ENCODE measurements at regions not wholly inside any gene's neighbourhood (a gene's known extent, or its start where the extent isn't known, plus 50 kb on each side); places are given as distances from the start of the nearest gene placed in this dataset.

DNA sequence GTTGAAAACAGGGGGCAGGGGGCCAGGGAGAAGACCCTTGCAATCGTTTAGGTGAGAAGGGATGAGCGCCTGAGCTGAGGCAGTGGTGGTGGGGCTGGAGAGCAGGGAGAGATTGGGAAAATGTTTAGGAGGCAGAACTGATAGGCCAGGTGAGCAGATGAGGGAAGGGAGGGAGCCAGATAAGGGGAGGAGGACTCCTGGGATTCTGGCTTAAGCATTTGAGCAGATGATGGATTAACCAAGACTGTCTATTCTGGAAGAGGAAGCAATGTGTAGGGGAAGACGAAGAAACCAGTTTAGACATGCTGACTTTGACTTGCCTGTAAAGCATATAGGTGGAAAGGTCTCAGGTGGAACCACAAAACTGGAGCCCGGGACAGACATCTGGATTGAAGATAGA lies 49.9 kb upstream of the ASPRV1 start:
- Histone ChIP-seq H3K27me3 (ENCODE audit: control insufficient read depth in 3 of 3, insufficient read depth in 3 of 3, low read length in 3 of 3) (no peaks in the 10 kb centered on the region), H3K4me3 (ENCODE audit: low read length in 3 of 3) (no peak overlapping the region), H3K4me1 (ENCODE audit: control insufficient read depth in 3 of 3, insufficient read depth in 3 of 3, low read length in 3 of 3) (peaks cover 4 to 10% (median 6%) of the 10 kb centered on the region in 3 donors), H3K9me3 (ENCODE audit: control insufficient read depth in 3 of 3, low read length in 3 of 3) (no peaks in the 10 kb centered on the region), H3K27ac (ENCODE audit: low read depth, low read length) (no peak overlapping the region), H3K36me3 (ENCODE audit: control insufficient read depth in 3 of 3, insufficient read depth in 3 of 3, low read length in 3 of 3) (peaks cover 0 to 15% (median 8%) of the 10 kb centered on the region in 3 donors), H3K9ac (ENCODE audit: low read depth in 1 of 3, low read length in 3 of 3) (no peak overlapping the region)
